NB4 (cell line): ENCODE measurements at regions not wholly inside any gene's neighbourhood (a gene's known extent, or its start where the extent isn't known, plus 50 kb on each side); places are given as distances from the start of the nearest gene placed in this dataset.
A peak's percentile ranks its signal among the peaks of the same experiment; 100 is the strongest.

Experiments
- DNase-seq: peaks from one replicate; pipeline ENCODE4 v3.0.0; 2010; ENCODE audit warnings: low read depth
- H3K4me3 ChIP-seq: one replicate; pipeline ENCODE4 v1.5.1; 2011; ENCODE audit warnings: mild to moderate bottlenecking, low read depth, low read length, moderate library complexity
- CTCF ChIP-seq: IDR thresholded peaks from one replicate; pipeline ENCODE4 v1.5.1; 2012; ENCODE audit warnings: low read depth, low read length
- MYC ChIP-seq: IDR thresholded peaks from 2 replicates; pipeline ENCODE4 v1.6.1; 2011; ENCODE audit warnings: low read depth, low read length
- POLR2A ChIP-seq: IDR thresholded peaks from 2 replicates; pipeline ENCODE4 v1.6.1; 2011; ENCODE audit warnings: mild to moderate bottlenecking; ENCODE audit not compliant: insufficient read length; ENCODE audit errors: extremely low read depth
- TF ChIP-seq, protein P1 (sequence below): IDR thresholded peaks from 2 replicates; pipeline ENCODE4 v1.6.1; 2011; ENCODE audit warnings: low read depth, low read length

- no peak overlapping the region for H3K4me3 ChIP-seq
- TF ChIP-seq, protein P1, sequence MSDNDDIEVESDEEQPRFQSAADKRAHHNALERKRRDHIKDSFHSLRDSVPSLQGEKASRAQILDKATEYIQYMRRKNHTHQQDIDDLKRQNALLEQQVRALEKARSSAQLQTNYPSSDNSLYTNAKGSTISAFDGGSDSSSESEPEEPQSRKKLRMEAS: no peak
- TF ChIP-seq CTCF (no peak), POLR2A (no peak), MYC (no peak)
- no peak for DNase-seq
Measured at GRCh38 chr1:199377211-199377610, 650.3 kb upstream of the NR5A2 start.

DNA sequence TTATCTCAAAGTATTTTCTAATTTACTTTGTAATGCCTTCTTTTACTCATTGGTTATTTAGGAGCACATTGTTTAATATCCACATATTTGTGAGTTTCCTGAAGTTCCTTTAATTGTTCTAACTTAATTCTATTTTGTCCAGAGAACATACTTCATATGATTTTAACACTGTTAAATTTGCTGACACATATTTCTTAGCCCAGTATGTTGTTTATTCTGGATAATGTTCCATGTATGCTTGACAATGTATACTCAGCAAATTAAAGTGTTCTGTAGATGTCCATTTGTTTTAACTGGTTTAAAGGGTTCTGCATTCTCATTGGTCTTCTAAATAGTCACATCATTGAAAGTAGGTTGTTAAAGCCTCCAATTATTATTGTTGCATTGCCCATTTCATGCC, 643.7 kb upstream of the NR5A2 start:
- TF ChIP-seq, protein P1: no peak
- TF ChIP-seq MYC (no peak), POLR2A (no peak)
- DNase-seq: no peak

DNA sequence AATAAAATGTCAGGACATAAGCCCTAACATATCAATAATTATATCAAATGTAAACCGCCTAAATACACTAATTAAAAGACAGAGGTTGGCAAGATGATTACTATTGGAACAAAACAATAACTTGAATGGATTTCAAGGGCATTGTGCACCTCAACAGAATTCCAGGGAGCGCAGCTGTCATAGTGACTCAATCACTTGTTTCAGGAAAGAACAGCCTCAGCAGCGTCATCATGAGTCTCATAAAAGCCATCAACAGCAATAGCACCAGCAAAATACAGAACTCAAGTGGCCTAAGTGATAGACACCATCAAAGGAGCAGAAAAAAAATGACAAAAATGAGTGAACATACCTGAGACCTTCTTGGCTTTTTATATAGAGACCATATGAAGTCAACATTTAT, 632.7 kb upstream of the NR5A2 start:
- DNase-seq: no peak
- H3K4me3 ChIP-seq: no peak overlapping the region
- TF ChIP-seq MYC (no peak), CTCF (no peak), POLR2A (no peak)
- TF ChIP-seq, protein P1: no peak

More for the DNA sequence above, 643.7 kb upstream of the NR5A2 start:
- H3K4me3 ChIP-seq: no peak overlapping the region

- no peak overlapping the region for H3K4me3 ChIP-seq
- no peak for DNase-seq
- no peak for TF ChIP-seq MYC
- TF ChIP-seq POLR2A: no peak
- TF ChIP-seq, protein P1: no peak
- no peak for TF ChIP-seq CTCF
Measured at GRCh38 chr1:199396456-199396855, 631.1 kb upstream of the NR5A2 start.

- DNase-seq: peak; percentile 35
- no peak overlapping the region for H3K4me3 ChIP-seq
- TF ChIP-seq POLR2A (no peak), MYC (no peak), CTCF (no peak)
- TF ChIP-seq, protein P1: no peak
Measured at GRCh38 chr1:199399996-199400724, 627.4 kb upstream of the NR5A2 start.

DNA sequence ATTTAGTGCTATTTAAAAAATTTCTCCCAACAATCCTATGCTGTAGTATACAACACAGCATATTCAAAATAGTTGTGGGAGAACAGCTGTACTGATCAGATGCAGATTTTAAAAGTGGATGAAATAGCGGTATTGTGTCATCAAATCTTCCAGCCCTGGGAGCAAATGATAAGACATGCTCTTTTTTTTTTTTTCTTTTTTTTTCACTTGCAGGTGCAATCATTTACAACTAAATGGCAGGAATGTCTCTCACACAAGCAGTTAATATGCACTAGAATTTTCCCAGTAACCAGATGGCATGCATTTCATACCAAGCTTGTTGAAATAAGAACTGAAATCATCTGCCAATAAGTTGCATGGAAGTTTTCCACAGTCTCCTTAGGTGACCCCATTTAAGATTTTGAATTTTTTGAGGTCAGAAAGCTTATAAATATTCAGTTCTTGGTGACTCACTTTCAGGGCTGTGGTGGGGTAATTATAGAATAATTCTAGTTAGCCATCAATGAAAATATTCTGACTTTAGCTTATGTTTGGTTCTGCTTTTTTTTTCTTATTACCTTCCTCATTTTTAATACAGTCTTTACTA, 623.9 kb upstream of the NR5A2 start:
- H3K4me3 ChIP-seq: no peak overlapping the region
- DNase-seq: peak; percentile 3
- TF ChIP-seq, protein P1: no peak
- TF ChIP-seq MYC (no peak), CTCF (no peak)
